HCT116 (cell line): ENCODE measurements at regions not wholly inside any gene's neighbourhood (a gene's known extent, or its start where the extent isn't known, plus 50 kb on each side); places are given as distances from the start of the nearest gene placed in this dataset.

Experiments
- ATAC-seq: fragments of 200-7000 bp; cut with Tn5 transposase; 2 replicates; pipeline ENCODE4 v1.9.1; 2020; ENCODE audit warnings: mild to moderate bottlenecking, moderate library complexity
- BruUV-seq: library from RNA; stranded (reverse); fragments of 400-500 nt; replicated peaks from 2 replicates; lab custom pipeline; 2021; lab: Mats Ljungman, UMichigan
- CTCF ChIA-PET: fragments of 300-600 bp; sonication (Branson Sonifier 250); formaldehyde crosslinking; loops from one replicate; lab custom pipeline; 2021; ENCODE audit warnings: antibody characterized with exemption; lab: Charles Lee
- POLR2A ChIA-PET: fragments of 300-600, 350-600 bp; sonication (Branson Sonifier 250); formaldehyde crosslinking; loops from one replicate; lab custom pipeline; 2021; ENCODE audit warnings: antibody characterized with exemption; lab: Charles Lee
- RAD21 ChIA-PET, 2 experiments: fragments of 300-600 bp; sonication (Branson Sonifier 250); formaldehyde crosslinking; loops; one replicate each; lab custom pipeline; 2023; ENCODE audit warnings: low total read pairs in 2 of 2; ENCODE audit not compliant: uncharacterized antibody in 2 of 2, unreplicated experiment in 2 of 2, low non-redundant PET in 1 of 2; lab: Charles Lee
- DNase-seq: peaks from one replicate; pipeline ENCODE4 v3.0.0-alpha.2; 2010; ENCODE audit warnings: low read depth, low spot score
- H2AFZ ChIP-seq: fragments of 200-600 bp; shearing (Covaris generic), sonication (generic); 2 replicates; pipeline ENCODE4 v1.6.1; 2017; ENCODE audit warnings: low read depth, mixed run types, mixed read lengths, antibody characterized with exemption, low read length; ENCODE audit not compliant: poor library complexity, severe bottlenecking
- H3K27ac ChIP-seq: 2 replicates; pipeline ENCODE4 v1.5.1; 2012; ENCODE audit warnings: low read depth, low read length
- H3K27me3 ChIP-seq: fragments of 200-600 bp; sonication (generic); 2 replicates; pipeline ENCODE4 v1.6.1; 2016; ENCODE audit warnings: mixed run types, low read length, mixed read lengths; ENCODE audit not compliant: insufficient read depth
- H3K36me3 ChIP-seq, 2 experiments: fragments of 200-500 bp in 1 of 2; fragments of 200-600 bp in 1 of 2; sonication (Bioruptor generic) in 1 of 2; sonication (generic) in 1 of 2; 2 replicates each; pipeline versions ENCODE4 v1.5.1 to v1.6.1; 2014 to 2016; ENCODE audit warnings: low read length in 2 of 2, inconsistent platforms in 1 of 2, mixed read lengths in 1 of 2, mixed run types in 1 of 2; ENCODE audit not compliant: insufficient read depth in 2 of 2, control insufficient read depth in 1 of 2
- H3K4me1 ChIP-seq, 2 experiments: fragments of 200-600 bp in 1 of 2; sonication (generic) in 1 of 2; 2 replicates each; pipeline versions ENCODE4 v1.5.1 to v1.6.1; 2012 to 2017; ENCODE audit warnings: low read length in 2 of 2, inconsistent platforms in 1 of 2, mild to moderate bottlenecking in 1 of 2, mixed read lengths in 1 of 2, mixed run types in 1 of 2, moderate library complexity in 1 of 2; ENCODE audit not compliant: insufficient read depth in 2 of 2, control insufficient read depth in 1 of 2
- H3K4me2 ChIP-seq: fragments of 200-600 bp; sonication (generic); 2 replicates; pipeline ENCODE4 v1.6.1; 2017; ENCODE audit warnings: mixed run types, low read length, mixed read lengths
- H3K4me3 ChIP-seq, 2 experiments: fragments of 200-600 bp in 1 of 2; sonication (generic) in 1 of 2; replicated peaks in 1 of 2; 2 replicates each; pipeline ENCODE4 v1.5.1; 2011 to 2016; ENCODE audit warnings: low read length in 2 of 2, control low read depth in 1 of 2, low read depth in 1 of 2, mild to moderate bottlenecking in 1 of 2, mixed read lengths in 1 of 2, mixed run types in 1 of 2
- H3K79me2 ChIP-seq: fragments of 200-600 bp; sonication (generic); 2 replicates; pipeline ENCODE4 v1.6.1; 2017; ENCODE audit warnings: mild to moderate bottlenecking, mixed run types, low read length, moderate library complexity, mixed read lengths; ENCODE audit not compliant: insufficient read depth
- H3K9ac ChIP-seq: fragments of 200-600 bp; sonication (generic); 2 replicates; pipeline ENCODE4 v1.6.1; 2016; ENCODE audit warnings: low read length, mixed read lengths
- H3K9me2 ChIP-seq: fragments of 200-600 bp; sonication (generic), shearing (Covaris generic); 2 replicates; pipeline ENCODE4 v1.6.1; 2017; ENCODE audit warnings: mixed run types, mild to moderate bottlenecking, moderate library complexity; ENCODE audit not compliant: insufficient read depth
- H3K9me3 ChIP-seq, 2 experiments: fragments of 200-500 bp in 1 of 2; fragments of 200-600 bp in 1 of 2; sonication (Bioruptor generic) in 1 of 2; sonication (generic) in 1 of 2; 2 replicates each; pipeline ENCODE4 v1.6.1; 2014 to 2017; ENCODE audit warnings: low read length in 2 of 2, mixed read lengths in 2 of 2, inconsistent platforms in 1 of 2, low read depth in 1 of 2, mild to moderate bottlenecking in 1 of 2, mixed run types in 1 of 2, moderate library complexity in 1 of 2; ENCODE audit not compliant: control insufficient read depth in 1 of 2, insufficient read depth in 1 of 2
- H4K20me1 ChIP-seq: fragments of 200-600 bp; sonication (generic), shearing (Covaris generic); 2 replicates; pipeline ENCODE4 v1.6.1; 2017; ENCODE audit warnings: mixed run types, mild to moderate bottlenecking, moderate library complexity; ENCODE audit not compliant: insufficient read depth
- RAD21 ChIP-seq: IDR thresholded peaks from 2 replicates; pipeline ENCODE4 v1.6.1; 2012; ENCODE audit warnings: low read depth, mild to moderate bottlenecking
- ZFX ChIP-seq: fragments of 450-650 bp; IDR thresholded peaks from 2 replicates; pipeline ENCODE4 v1.6.1; 2017
- intact Hi-C: fragments of 100-400 bp; cut with micrococcal nuclease; formaldehyde crosslinking; loops from 2 replicates; pipeline ENCODE4 v1.10.0; 2022
- TF ChIP-seq, protein P1 (sequence below), 3 experiments: fragments of 200-600 bp in 1 of 3; sonication (generic) in 1 of 3; IDR thresholded peaks in 2 of 3; conservative IDR thresholded peaks in 1 of 3; 2 replicates each; pipeline ENCODE4 v1.5.1; 2012 to 2017; ENCODE audit warnings: low read depth in 2 of 3, low read length in 2 of 3, antibody characterized with exemption in 1 of 3, borderline replicate concordance in 1 of 3, control low read depth in 1 of 3, mild to moderate bottlenecking in 1 of 3, mixed read lengths in 1 of 3, mixed run types in 1 of 3, moderate library complexity in 1 of 3; ENCODE audit not compliant: insufficient read depth in 1 of 3

DNA sequence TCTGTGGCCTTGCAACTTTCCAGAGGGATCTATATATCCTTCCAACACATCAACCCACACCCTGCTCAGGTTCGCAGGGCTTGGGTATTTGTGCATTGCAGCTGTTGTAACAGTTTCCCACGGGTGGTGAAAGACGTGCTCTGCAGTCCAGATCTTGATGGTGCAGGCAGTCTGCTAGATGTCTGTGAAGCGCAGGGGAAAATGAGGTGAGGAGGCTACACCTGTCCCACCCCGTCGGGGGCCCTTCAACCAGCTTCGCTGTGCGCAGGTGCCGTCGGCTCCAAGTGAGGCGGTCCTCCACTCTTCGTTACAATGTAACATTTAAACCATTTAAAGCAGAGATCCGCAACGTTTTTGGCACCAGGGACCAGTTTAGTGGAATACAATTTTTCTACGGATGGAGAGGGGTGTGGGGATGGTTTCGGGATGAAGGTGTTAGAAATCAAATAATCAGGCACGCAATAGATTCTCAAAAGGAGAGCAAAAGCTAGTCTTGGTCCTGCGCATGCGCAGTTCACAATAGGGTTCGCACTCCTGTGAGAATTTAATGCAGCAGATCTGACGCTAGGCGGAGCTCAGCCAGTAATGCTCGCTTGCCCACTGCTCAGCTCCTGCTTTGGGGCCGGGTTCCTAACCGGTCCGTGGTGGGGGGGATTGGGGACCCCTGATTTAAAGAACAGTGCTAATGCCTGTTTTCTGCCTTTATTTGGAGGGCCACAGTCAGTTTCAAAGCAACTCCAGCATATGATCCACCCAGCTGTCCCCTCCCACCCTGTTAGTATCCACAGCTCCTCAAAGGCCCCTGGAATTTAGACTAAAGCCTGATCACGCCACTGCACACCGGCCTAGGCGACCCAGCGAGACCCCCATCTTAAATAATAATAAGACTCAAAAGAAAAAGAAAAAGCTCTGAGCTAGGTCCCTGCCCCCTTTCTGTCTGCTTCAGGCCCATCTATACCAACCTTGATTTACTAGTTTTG lies 97.1 kb upstream of the SELENOP start:
- intact Hi-C loops = loop anchor here (5.0 kb wide), 1 partner anchor 319 kb away; no protein-coding TSS in a partner anchor
- Histone ChIP-seq H4K20me1 (no peaks in the 10 kb centered on the region), H3K27me3 (no peaks in the 10 kb centered on the region), H3K36me3 (no peaks in the 10 kb centered on the region), H3K4me1 (peaks cover 0 to 12% of the 10 kb centered on the region in 2 experiments; a peak in 3 of 4 replicates), H2AFZ (peak overlapping the region; percentile 89), H3K4me2 (peak overlapping the region; percentile 53), H3K4me3 (no peak overlapping the region), H3K9ac (no peak overlapping the region), H3K27ac (no peak overlapping the region), H3K9me3 (no peaks in the 10 kb centered on the region), H3K9me2 (no peaks in the 10 kb centered on the region), H3K79me2 (no peaks in the 10 kb centered on the region)
- CTCF ChIA-PET = interaction anchor here (0.6 to 2.4 kb wide), 16 partner anchors 19 to 1052 kb away, joined by 3 to 18 read pairs (median 4); partner anchors contain the start of gene ZNF131
- POLR2A ChIA-PET = interaction anchor here (0.6 to 1.7 kb wide), 4 partner anchors 110 to 212 kb away, joined by 3 to 5 read pairs (median 4); partner anchors contain the start of gene ZNF131
- peak; percentile 76 for DNase-seq
- RAD21 ChIA-PET = interaction anchor here (0.6 to 1.3 kb wide), 7 partner anchors 19 to 481 kb away, joined by 3 to 5 read pairs (median 4); no protein-coding TSS in a partner anchor
- no TSS peak for BruUV-seq
- peak; percentile 93 for ATAC-seq
- TF ChIP-seq, protein P1, sequence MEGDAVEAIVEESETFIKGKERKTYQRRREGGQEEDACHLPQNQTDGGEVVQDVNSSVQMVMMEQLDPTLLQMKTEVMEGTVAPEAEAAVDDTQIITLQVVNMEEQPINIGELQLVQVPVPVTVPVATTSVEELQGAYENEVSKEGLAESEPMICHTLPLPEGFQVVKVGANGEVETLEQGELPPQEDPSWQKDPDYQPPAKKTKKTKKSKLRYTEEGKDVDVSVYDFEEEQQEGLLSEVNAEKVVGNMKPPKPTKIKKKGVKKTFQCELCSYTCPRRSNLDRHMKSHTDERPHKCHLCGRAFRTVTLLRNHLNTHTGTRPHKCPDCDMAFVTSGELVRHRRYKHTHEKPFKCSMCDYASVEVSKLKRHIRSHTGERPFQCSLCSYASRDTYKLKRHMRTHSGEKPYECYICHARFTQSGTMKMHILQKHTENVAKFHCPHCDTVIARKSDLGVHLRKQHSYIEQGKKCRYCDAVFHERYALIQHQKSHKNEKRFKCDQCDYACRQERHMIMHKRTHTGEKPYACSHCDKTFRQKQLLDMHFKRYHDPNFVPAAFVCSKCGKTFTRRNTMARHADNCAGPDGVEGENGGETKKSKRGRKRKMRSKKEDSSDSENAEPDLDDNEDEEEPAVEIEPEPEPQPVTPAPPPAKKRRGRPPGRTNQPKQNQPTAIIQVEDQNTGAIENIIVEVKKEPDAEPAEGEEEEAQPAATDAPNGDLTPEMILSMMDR (IDR thresholded peaks at IDR 0.05 in 2 of 3, conservative IDR thresholded peaks at IDR 0.05 in 1 of 3; ENCODE audit: borderline replicate concordance in 1 of 3, insufficient read depth in 1 of 3, low read depth in 2 of 3, low read length in 2 of 3) = peak; percentile 51 to 76 (median 76); a peak in 5 of 6 replicates
- TF ChIP-seq RAD21 (peak; percentile 60), ZFX (no peak)
